ENCODE measurements at regions not wholly inside any gene's neighbourhood (a gene's known extent, or its start where the extent isn't known, plus 50 kb on each side); places are given as distances from the start of the nearest gene placed in this dataset.
A peak's percentile ranks its signal among the peaks of the same experiment; 100 is the strongest.
"Not testable (repeated sequence)": the region's sequence is repeated elsewhere in the genome, so short reads cannot be mapped to it uniquely, and the experiment has no call there.

DNA sequence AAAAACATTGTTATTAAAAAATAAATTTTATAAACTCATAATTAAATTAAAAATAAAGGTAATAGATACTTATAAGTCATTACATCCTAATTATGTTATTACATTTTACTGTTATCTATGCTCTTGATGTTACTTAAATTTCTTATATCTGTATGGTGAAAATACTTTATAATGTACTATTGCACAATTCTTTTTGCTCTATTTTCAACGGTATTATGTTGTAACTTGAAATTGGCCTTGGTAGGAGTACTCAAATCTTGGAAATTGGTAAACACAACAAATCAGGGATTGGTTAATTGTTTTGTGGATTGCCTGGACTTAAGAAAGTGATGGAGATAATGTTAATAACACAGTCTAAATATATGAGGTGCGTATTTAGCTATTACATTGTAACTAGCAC lies 273.3 kb downstream of the MDFIC start:
- H3K4me3 ChIP-seq (ENCODE audit: control insufficient read depth in 1 of 7, extremely low read depth in 1 of 7, insufficient read depth in 4 of 7, low read depth in 2 of 7, low read length in 6 of 7): no peak overlapping the region
- DNase-seq: no peak
- H3K36me3 ChIP-seq (ENCODE audit: control insufficient read depth in 4 of 4, insufficient read depth in 4 of 4, low read length in 3 of 4): no peaks in the 10 kb centered on the region
- no CpG with 5 or more reads among the region's 2 CpGs for WGBS (ENCODE audit: insufficient coverage)
- H3K9me3 ChIP-seq (ENCODE audit: control extremely low read depth in 1 of 5, control insufficient read depth in 4 of 5, insufficient read depth in 2 of 5, low read depth in 1 of 5, low read length in 4 of 5): no peaks in the 10 kb centered on the region
- no peaks in the 10 kb centered on the region for H3K27me3 ChIP-seq (replicated peaks in 2 of 5; ENCODE audit: control insufficient read depth in 4 of 5, insufficient read depth in 5 of 5, low read length in 4 of 5)
- H3K4me1 ChIP-seq (ENCODE audit: control extremely low read depth in 1 of 4, control insufficient read depth in 4 of 4, insufficient read depth in 4 of 4, low read length in 3 of 4): no peaks in the 10 kb centered on the region
- no peak overlapping the region for H3K27ac ChIP-seq (ENCODE audit: insufficient read depth in 1 of 2, low read depth in 1 of 2, low read length in 2 of 2, poor library complexity in 1 of 2, severe bottlenecking in 2 of 2)
- ChIA-PET POLR2A (no interaction called here), CTCF (no interaction called here)

DNA sequence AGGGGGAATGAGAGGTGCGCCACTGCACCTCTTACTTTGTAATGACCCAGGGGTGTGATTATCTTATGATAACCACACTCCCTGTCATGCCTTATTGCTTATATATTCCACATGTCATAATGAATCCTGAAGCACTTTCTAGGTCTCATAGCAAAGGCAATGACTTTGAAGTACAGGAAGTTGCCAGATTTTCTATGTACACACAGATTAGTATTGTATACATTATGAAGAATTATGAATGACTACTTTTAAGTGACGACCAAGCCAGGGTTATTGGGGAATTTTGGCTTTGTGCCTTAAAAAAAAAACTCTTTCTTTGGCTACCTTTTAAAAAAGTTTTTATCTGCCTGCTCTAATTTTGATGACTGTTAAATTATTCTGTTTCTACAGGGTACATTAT lies 269.6 kb downstream of the MDFIC start:
- no peaks in the 10 kb centered on the region for H3K4me1 ChIP-seq (ENCODE audit: control extremely low read depth in 1 of 4, control insufficient read depth in 4 of 4, insufficient read depth in 4 of 4, low read length in 3 of 4)
- H3K27me3 ChIP-seq (replicated peaks in 2 of 5; ENCODE audit: control insufficient read depth in 4 of 5, insufficient read depth in 5 of 5, low read length in 4 of 5): no peaks in the 10 kb centered on the region
- H3K9me3 ChIP-seq (ENCODE audit: control extremely low read depth in 1 of 5, control insufficient read depth in 4 of 5, insufficient read depth in 2 of 5, low read depth in 1 of 5, low read length in 4 of 5): peaks cover 0 to 2% (median 0%) of the 10 kb centered on the region in 5 experiments
- WGBS (ENCODE audit: insufficient coverage): 100% methylated on average over 1 of the region's 2 CpGs
- DNase-seq: no peak
- no peak overlapping the region for H3K4me3 ChIP-seq (ENCODE audit: control insufficient read depth in 1 of 7, extremely low read depth in 1 of 7, insufficient read depth in 4 of 7, low read depth in 2 of 7, low read length in 6 of 7)
- H3K27ac ChIP-seq (ENCODE audit: insufficient read depth in 1 of 2, low read depth in 1 of 2, low read length in 2 of 2, poor library complexity in 1 of 2, severe bottlenecking in 2 of 2): no peak overlapping the region
- POLR2A ChIA-PET: no interaction called here
- no peaks in the 10 kb centered on the region for H3K36me3 ChIP-seq (ENCODE audit: control insufficient read depth in 4 of 4, insufficient read depth in 4 of 4, low read length in 3 of 4)
- CTCF ChIA-PET: interaction anchor here (1.0 kb wide), 1 partner anchor 28 kb away, joined by 3 read pairs; no protein-coding TSS in a partner anchor

DNA sequence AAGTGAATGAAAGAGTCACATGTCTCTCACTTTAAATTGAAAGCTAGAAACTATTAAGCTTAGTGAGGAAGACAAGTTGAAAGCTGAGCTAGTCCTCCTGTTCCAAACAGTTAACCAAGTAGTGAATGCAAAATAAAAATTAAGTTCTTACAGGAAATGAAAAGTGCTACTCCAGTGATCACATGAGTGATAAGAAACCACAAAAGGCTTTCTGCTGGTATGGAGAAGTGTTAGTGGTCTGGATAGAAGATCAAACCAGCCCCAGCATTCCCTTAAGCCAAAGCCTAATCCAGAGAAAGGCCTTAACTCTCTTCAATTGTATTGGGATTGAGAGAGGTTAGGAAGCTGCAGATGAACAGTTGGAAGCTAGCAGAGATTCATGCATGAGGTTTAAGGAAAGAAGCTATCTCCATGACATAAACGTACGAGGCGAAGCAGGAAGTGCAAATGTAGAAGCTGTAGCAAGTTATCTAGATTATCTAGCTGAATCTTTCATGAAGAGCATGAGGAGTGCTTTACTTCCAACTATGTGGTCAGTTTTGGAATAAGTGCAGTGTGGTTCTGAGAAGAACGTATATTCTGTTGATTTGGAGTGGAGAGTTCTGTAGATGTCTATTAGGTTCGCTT lies 261.6 kb downstream of the MDFIC start:
- H3K4me1 ChIP-seq (ENCODE audit: control extremely low read depth in 1 of 4, control insufficient read depth in 4 of 4, insufficient read depth in 4 of 4, low read length in 3 of 4): peaks cover 0 to 13% (median 10%) of the 10 kb centered on the region in 4 experiments
- DNase-seq: peak; percentile 34 to 76 (median 63)
- peaks cover 0 to 2% (median 0%) of the 10 kb centered on the region in 5 experiments for H3K9me3 ChIP-seq (ENCODE audit: control extremely low read depth in 1 of 5, control insufficient read depth in 4 of 5, insufficient read depth in 2 of 5, low read depth in 1 of 5, low read length in 4 of 5)
- H3K4me3 ChIP-seq (ENCODE audit: control insufficient read depth in 1 of 7, extremely low read depth in 1 of 7, insufficient read depth in 4 of 7, low read depth in 2 of 7, low read length in 6 of 7): peak overlapping the region in 3 of 7 experiments; percentile 16 to 61 (median 48)
- WGBS (ENCODE audit: insufficient coverage): 23% methylated on average over 5 of the region's 5 CpGs
- peaks cover 0 to 11% (median 4%) of the 10 kb centered on the region in 5 experiments for H3K27me3 ChIP-seq (replicated peaks in 2 of 5; ENCODE audit: control insufficient read depth in 4 of 5, insufficient read depth in 5 of 5, low read length in 4 of 5)
- ChIA-PET POLR2A (interaction anchor here (0.5 kb wide), 1 partner anchor 350 kb away, joined by 3 read pairs; no protein-coding TSS in a partner anchor), CTCF (interaction anchor here (0.6 to 1.3 kb wide), 3 partner anchors 13 to 33 kb away, joined by 3 read pairs; no protein-coding TSS in a partner anchor)
- H3K36me3 ChIP-seq (ENCODE audit: control insufficient read depth in 4 of 4, insufficient read depth in 4 of 4, low read length in 3 of 4): no peaks in the 10 kb centered on the region
- no peak overlapping the region for H3K27ac ChIP-seq (ENCODE audit: insufficient read depth in 1 of 2, low read depth in 1 of 2, low read length in 2 of 2, poor library complexity in 1 of 2, severe bottlenecking in 2 of 2)

DNA sequence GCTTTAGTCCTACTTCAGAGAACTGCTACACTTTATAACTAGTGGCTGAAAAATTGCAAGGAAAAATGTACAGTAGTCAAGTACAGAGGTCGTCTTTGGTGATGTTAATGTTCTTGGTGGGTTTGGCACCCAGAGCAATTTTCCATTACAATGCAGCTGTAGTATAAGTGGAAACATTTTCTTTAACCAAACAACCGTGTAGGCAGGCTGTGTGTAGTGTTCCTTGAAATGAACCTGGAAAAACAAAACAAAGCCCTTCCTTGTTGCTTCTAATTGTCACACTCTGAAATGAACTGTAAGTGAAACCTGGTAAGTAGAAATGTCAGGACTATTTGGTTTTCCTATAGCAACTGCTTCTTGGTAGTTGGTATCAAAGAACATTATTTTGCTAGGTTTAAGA lies 256.9 kb downstream of the MDFIC start:
- Histone ChIP-seq H3K4me1 (ENCODE audit: control extremely low read depth in 1 of 4, control insufficient read depth in 4 of 4, insufficient read depth in 4 of 4, low read length in 3 of 4) (peaks cover 0 to 12% (median 10%) of the 10 kb centered on the region in 4 experiments), H3K36me3 (ENCODE audit: control insufficient read depth in 4 of 4, insufficient read depth in 4 of 4, low read length in 3 of 4) (no peaks in the 10 kb centered on the region), H3K27me3 (replicated peaks in 2 of 5; ENCODE audit: control insufficient read depth in 4 of 5, insufficient read depth in 5 of 5, low read length in 4 of 5) (peaks cover 0 to 14% (median 3%) of the 10 kb centered on the region in 5 experiments), H3K4me3 (ENCODE audit: control insufficient read depth in 1 of 7, extremely low read depth in 1 of 7, insufficient read depth in 4 of 7, low read depth in 2 of 7, low read length in 6 of 7) (no peak overlapping the region), H3K27ac (ENCODE audit: insufficient read depth in 1 of 2, low read depth in 1 of 2, low read length in 2 of 2, poor library complexity in 1 of 2, severe bottlenecking in 2 of 2) (no peak overlapping the region), H3K9me3 (ENCODE audit: control extremely low read depth in 1 of 5, control insufficient read depth in 4 of 5, insufficient read depth in 2 of 5, low read depth in 1 of 5, low read length in 4 of 5) (no peaks in the 10 kb centered on the region)
- no CpG with 5 or more reads among the region's 2 CpGs for whole genome bisulfite sequencing (ENCODE audit: insufficient coverage)
- no peak for DNase-seq
- ChIA-PET CTCF (no interaction called here), POLR2A (no interaction called here)

DNA sequence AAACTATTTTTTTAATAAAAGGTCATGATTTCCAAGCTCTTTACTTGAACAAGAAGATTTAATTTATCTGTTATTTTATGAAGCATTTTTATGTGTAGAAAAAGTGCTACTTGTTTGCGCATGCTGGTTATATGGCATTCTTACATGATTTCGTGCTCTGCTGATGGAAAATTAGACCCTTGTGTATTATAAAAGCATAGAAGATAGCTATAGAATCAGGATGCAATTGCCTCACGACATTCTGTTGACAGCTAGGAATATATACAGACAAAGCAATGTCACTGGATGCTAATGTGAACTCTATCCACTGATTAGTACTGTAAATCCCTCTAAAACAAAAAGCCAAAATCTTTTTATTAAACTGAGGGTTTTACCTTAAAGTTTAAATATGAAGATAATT lies 255.9 kb downstream of the MDFIC start:
- Histone ChIP-seq H3K27ac (ENCODE audit: insufficient read depth in 1 of 2, low read depth in 1 of 2, low read length in 2 of 2, poor library complexity in 1 of 2, severe bottlenecking in 2 of 2) (no peak overlapping the region), H3K36me3 (ENCODE audit: control insufficient read depth in 4 of 4, insufficient read depth in 4 of 4, low read length in 3 of 4) (no peaks in the 10 kb centered on the region), H3K9me3 (ENCODE audit: control extremely low read depth in 1 of 5, control insufficient read depth in 4 of 5, insufficient read depth in 2 of 5, low read depth in 1 of 5, low read length in 4 of 5) (no peaks in the 10 kb centered on the region), H3K4me1 (ENCODE audit: control extremely low read depth in 1 of 4, control insufficient read depth in 4 of 4, insufficient read depth in 4 of 4, low read length in 3 of 4) (peaks cover 0 to 2% (median 0%) of the 10 kb centered on the region in 4 experiments), H3K4me3 (ENCODE audit: control insufficient read depth in 1 of 7, extremely low read depth in 1 of 7, insufficient read depth in 4 of 7, low read depth in 2 of 7, low read length in 6 of 7) (no peak overlapping the region), H3K27me3 (replicated peaks in 2 of 5; ENCODE audit: control insufficient read depth in 4 of 5, insufficient read depth in 5 of 5, low read length in 4 of 5) (peaks cover 0 to 14% (median 3%) of the 10 kb centered on the region in 5 experiments)
- WGBS (ENCODE audit: insufficient coverage): no CpG with 5 or more reads among the region's 3 CpGs
- ChIA-PET CTCF (no interaction called here), POLR2A (no interaction called here)
- no peak for DNase-seq

DNA sequence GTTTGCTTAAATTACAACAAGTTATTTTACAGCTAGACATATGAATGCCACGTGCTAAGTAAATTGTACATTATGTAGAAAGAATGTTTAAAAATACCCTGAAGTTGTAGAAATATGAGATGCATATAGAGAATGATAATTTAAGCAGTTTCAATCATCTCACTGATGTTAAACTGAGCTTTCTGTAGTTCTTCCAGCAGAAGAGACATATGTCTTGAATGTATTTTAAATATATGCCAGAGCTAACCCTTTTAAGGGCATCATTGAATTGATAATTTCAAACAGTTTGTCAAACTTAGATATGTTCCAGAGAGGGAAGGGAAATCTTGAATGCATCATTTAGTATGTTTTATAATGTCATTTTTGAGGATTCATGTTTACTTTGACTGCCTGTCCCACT lies 255.2 kb downstream of the MDFIC start:
- Histone ChIP-seq H3K4me3 (ENCODE audit: control insufficient read depth in 1 of 7, extremely low read depth in 1 of 7, insufficient read depth in 4 of 7, low read depth in 2 of 7, low read length in 6 of 7) (no peak overlapping the region), H3K27me3 (replicated peaks in 2 of 5; ENCODE audit: control insufficient read depth in 4 of 5, insufficient read depth in 5 of 5, low read length in 4 of 5) (peaks cover 0 to 14% (median 2%) of the 10 kb centered on the region in 5 experiments), H3K4me1 (ENCODE audit: control extremely low read depth in 1 of 4, control insufficient read depth in 4 of 4, insufficient read depth in 4 of 4, low read length in 3 of 4) (no peaks in the 10 kb centered on the region), H3K36me3 (ENCODE audit: control insufficient read depth in 4 of 4, insufficient read depth in 4 of 4, low read length in 3 of 4) (no peaks in the 10 kb centered on the region), H3K9me3 (ENCODE audit: control extremely low read depth in 1 of 5, control insufficient read depth in 4 of 5, insufficient read depth in 2 of 5, low read depth in 1 of 5, low read length in 4 of 5) (no peaks in the 10 kb centered on the region), H3K27ac (ENCODE audit: insufficient read depth in 1 of 2, low read depth in 1 of 2, low read length in 2 of 2, poor library complexity in 1 of 2, severe bottlenecking in 2 of 2) (no peak overlapping the region)
- WGBS (ENCODE audit: insufficient coverage): no CpG with 5 or more reads among the region's 1 CpG
- ChIA-PET POLR2A (no interaction called here), CTCF (no interaction called here)
- no peak for DNase-seq

DNA sequence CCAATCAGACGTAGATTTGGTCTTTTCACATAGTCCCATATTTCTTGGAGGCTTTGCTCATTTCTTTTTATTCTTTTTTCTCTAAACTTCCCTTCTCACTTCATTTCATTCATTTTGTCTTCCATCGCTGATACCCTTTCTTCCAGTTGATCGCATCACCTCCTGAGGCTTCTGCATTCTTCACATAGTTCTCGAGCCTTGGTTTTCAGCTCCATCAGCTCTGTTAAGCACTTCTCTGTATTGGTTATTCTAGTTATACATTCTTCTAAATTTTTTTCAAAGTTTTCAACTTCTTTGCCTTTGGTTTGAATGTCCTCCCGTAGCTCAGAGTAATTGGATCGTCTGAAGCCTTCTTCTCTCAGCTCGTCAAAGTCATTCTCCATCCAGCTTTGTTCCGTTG lies 250.5 kb downstream of the MDFIC start:
- H3K36me3 ChIP-seq (ENCODE audit: control insufficient read depth in 4 of 4, insufficient read depth in 4 of 4, low read length in 3 of 4); H3K27ac ChIP-seq (ENCODE audit: insufficient read depth in 1 of 2, low read depth in 1 of 2, low read length in 2 of 2, poor library complexity in 1 of 2, severe bottlenecking in 2 of 2); H3K27me3 ChIP-seq (replicated peaks in 2 of 5; ENCODE audit: control insufficient read depth in 4 of 5, insufficient read depth in 5 of 5, low read length in 4 of 5); DNase-seq; H3K4me1 ChIP-seq (ENCODE audit: control extremely low read depth in 1 of 4, control insufficient read depth in 4 of 4, insufficient read depth in 4 of 4, low read length in 3 of 4); CTCF ChIA-PET; H3K4me3 ChIP-seq (ENCODE audit: control insufficient read depth in 1 of 7, extremely low read depth in 1 of 7, insufficient read depth in 4 of 7, low read depth in 2 of 7, low read length in 6 of 7); H3K9me3 ChIP-seq (ENCODE audit: control extremely low read depth in 1 of 5, control insufficient read depth in 4 of 5, insufficient read depth in 2 of 5, low read depth in 1 of 5, low read length in 4 of 5); POLR2A ChIA-PET: not testable (repeated sequence)
- 100% methylated on average over 1 of the region's 8 CpGs for WGBS (ENCODE audit: insufficient coverage)

Data from common myeloid progenitor, CD34-positive (primary cell).